ENCODE measurements at regions not wholly inside any gene's neighbourhood (a gene's known extent, or its start where the extent isn't known, plus 50 kb on each side); places are given as distances from the start of the nearest gene placed in this dataset.

GRCh38 chr3:132237652-132238032, 79.6 kb upstream of the ACP3 start:
- DNase-seq: no peak

DNA sequence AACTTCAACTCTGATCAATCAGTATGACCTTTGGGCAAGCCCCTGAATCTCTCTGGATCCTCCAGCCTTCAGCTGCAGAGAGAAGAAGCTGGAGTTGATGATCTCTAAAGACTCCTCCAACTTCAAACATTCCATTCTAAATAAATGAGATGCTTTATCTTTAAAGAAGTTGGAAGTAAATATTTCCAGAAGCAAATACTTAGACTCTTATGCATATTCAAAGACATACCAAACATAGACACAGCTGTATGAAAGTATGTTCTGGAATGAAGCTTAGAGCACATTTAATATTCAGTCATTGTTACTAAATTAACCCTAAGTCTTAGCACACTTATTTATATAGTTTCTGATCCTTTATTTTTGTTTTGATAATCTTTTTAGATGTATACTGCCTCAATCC, 77.6 kb upstream of the ACP3 start:
- DNase-seq: no peak

- DNase-seq: no peak
Observed at GRCh38 chr3:132241776-132242514, 75.3 kb upstream of the ACP3 start.

- DNase-seq: no peak
Observed at GRCh38 chr3:132242790-132243189, 74.4 kb upstream of the ACP3 start.

DNA sequence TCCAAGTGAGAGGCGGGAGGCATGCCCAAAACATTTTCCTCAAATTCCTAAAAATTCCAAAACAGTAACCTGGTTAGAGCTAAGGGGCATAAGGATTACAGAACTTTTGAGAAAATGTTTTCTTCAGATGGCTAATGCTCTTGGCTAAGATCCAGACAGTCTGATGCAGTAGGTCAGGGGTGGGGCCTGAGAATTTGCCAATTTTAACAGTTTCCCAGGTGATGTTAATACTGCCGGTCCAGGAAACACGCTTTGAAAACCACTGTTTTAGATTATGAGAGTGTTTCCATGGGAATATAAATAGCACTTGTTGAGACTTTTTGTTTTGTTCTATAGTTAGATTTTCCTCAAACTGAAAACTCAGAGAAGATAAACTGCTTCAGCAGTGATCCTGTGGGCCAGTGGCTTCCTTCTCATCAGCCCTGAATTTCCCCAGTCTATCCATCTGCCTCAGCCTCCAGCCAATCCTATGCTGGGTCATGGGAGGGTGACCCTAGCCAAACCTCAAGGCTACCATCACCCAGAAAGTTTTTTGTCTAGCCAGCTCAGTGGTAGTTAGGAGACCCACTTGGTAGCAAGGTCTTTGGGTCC, 71.6 kb upstream of the ACP3 start:
- no peak for DNase-seq

DNA sequence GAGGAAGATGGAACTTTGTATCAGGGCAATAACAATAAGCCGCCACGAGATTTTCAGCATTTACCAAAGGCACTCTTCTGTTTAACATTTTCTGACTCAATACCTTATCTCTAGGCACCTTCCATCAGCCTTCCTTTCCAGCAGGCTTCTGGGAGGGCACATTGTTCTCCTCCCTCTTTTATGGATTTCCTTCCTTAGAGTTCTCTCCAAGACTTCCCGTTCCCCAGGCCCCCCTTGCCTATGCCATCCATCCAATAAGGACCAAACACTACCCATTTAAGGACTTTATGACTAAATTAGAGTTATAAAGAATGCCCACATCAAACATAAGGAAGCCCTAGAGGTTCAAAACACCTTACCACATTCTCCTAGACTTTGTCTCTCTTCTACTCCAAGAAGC, 71.0 kb upstream of the ACP3 start:
- no peak for DNase-seq

- no peak for DNase-seq
Observed at GRCh38 chr3:132247211-132247610, 70.0 kb upstream of the ACP3 start.

DNA sequence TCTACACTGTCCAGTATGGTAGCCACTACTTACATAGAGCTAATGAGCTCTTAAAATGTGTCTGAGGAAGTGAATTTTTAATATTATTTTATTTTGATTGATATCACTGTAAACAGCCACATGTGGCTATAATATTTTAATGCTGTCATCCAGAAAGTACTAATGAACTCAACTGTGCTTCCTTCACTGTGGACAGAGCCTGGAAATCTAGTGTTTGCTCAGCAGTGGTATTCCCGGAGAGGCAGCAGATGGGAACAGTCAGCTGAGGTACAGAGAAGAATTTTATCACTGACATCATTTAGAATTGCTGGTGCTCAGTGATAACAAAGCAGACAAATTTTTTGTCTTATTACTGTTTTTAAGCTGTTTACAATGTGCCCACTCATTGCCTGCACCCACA, 68.7 kb upstream of the ACP3 start:
- no peak for DNase-seq

DNA sequence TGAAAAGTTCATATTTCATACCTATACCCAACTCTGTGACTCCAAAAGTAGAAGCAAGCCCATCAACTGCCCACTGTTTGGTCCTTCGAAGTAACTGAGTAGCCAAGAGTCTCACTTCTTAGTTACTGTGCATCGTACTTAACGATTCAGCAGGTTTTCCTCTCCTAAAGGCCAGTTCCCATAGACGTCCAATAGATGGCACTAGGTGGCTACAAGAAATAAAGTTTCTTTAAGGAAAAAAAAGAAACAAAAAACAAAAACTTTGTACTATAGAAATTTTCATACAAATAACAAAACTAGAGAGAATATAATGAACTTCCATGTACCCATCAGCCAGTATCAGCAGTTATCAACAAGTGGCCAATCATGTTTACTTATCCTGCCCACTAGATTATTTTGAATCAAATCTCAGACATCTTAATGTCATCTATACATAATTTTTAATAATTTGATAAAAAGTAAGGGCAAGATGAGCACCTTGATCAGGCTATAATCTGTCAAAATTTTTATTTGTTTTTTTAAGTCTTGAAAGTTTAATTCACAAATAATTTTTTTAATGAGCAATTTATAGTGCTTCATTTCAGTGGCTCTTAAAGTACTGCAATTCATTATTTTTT, 63.8 kb upstream of the ACP3 start:
- DNase-seq: peak; percentile 24

DNA sequence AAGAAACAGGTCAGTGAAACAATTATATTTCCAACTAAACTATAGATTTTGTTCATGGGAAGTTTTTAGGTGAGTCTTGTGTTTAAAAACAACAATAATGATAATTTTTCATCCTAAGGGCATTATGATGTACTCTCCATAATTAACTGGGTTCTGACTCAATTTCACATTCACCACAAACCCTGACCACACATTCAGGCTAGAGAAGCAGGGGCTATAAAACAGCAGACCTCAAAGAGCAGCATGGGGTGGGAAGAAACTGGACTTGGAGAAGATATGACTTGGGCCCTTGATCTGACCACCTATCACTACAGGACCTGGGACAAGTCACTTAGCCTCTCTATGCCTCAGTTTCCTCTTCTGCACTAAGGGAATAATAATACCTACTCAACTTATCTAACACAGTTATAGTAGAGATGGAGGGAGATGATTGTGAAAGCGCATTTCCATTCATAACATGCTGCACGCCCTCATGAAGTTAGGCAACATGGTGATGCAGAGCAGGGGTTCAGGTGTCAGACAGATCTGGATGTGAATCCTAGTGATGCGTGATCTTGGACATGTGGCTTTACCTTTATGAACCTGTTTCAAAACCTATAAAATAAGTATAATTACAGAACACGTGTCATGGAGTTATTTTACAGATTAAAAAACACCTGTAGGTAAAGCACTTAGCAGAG, 63.0 kb upstream of the ACP3 start:
- no peak for DNase-seq

DNA sequence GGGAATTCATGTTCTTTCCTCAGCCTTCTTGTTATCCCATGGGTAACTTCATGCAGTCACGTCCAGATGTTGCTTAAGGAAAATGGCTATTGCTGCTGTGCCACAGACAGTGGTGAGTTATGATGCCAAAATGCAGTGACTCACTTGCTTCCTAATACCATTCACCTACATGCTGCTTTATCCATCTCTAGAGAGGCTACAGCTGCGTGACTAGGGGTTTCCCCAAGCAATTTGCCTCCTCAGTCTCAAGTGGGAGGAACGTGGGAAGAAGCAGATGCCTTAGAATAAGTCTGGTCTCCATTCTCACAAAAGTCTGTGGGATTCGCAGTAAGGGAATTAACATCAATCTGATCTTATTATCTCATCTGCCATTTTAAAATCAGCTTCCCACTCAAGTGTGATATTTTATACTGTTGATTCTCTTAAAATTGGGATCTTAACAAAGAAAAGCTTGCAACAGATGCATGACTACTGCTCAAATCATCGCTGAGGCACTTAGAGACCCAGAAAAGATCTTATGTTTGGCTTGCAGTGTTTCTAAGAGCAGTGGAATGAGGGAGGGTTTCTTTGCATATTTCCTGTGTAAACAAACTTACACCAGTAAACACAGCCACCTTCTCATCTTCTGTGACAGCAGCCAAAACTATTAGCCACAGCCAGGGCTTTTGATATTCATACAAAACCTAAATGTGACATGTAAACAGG, 62.0 kb upstream of the ACP3 start:
- DNase-seq: peak; percentile 76

GRCh38 chr3:132256989-132257388, 60.2 kb upstream of the ACP3 start:
- peak; percentile 69 for DNase-seq

DNA sequence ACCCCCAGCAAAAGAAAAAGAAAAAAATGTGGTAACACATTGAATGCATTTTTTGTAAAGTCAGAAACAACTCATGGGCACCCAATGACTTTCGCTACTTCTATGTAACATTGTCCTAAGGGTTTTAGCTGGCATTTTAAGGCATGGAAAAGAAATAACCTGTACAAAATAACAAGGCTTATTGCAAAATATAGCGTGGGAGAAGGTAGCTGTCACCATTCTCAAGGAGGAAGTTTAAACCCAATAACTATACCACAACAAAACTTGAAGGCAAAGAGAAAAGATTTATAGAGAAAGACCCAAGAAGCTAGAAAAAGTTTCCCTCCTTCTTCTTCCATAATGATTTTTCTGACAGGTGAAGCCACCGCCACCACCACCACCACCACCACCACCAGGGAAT, 55.7 kb upstream of the ACP3 start:
- DNase-seq: no peak

GRCh38 chr3:132262305-132262704, 54.9 kb upstream of the ACP3 start:
- DNase-seq: no peak

DNA sequence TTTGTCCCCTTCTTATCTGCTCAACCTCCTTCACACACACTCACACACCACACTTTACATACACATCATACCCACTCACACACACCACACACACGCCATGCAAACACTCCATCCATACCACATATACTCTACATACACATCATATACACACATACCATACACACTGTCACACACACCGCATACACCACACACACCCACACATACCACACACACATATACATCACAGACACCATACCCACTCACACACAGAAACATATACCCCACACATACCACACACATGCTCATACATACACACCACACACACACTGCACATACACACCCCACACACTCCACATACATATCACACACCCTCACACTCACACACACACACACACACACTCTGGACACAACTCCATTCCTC, 54.3 kb upstream of the ACP3 start:
- DNase-seq: no peak

GRCh38 chr3:132265028-132265427, 52.2 kb upstream of the ACP3 start:
- no peak for DNase-seq

- DNase-seq: no peak
Observed at GRCh38 chr3:132265488-132265887, 51.7 kb upstream of the ACP3 start.

DNA sequence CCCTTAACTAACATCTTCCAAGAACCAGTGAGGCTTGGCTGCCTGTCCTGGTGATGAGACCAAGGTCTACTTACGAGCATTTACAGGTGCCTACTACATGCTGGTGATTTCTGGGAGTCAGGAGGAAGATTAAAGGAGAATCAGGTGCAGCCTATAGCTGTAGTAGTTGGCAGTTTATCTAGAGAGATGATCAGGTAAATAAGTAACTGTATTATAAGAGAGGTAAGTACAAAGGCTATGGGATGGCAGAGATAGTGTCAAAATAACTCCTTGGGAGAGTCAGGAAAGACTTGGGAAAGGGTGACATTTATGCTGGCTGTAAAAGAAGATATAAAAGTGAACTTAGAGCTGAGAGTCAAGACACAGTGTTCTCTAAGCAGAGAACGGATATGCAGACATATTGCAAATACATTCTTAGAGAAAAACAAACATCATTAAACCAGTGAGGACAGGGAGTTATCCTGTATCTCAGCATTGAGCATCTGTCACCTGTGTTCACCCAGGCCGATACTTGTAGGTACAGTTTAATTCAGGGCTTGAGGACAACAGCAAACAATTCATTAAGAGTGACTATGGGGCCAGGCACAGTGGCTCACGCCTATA, 49.7 kb upstream of the ACP3 start:
- DNase-seq: no peak

Measured in kidney glomerular epithelial cell (primary cell).